Breast epithelium (tissue), 4 donors: ENCODE measurements at regions not wholly inside any gene's neighbourhood (a gene's known extent, or its start where the extent isn't known, plus 50 kb on each side); places are given as distances from the start of the nearest gene placed in this dataset.

Experiments
- DNase-seq, 2 donors: peaks; one replicate each; pipeline ENCODE4 v3.0.0-alpha.2; 2019; ENCODE audit warnings: low spot score in 2 of 2
- H3K27ac ChIP-seq, 2 donors: fragments of 200-600 bp; sonication (generic) in 1 of 2; one replicate each; pipeline ENCODE4 v1.5.1; 2016 to 2019; ENCODE audit warnings: mild to moderate bottlenecking in 1 of 2
- H3K27me3 ChIP-seq, 2 donors: fragments of 200-600 bp; sonication (generic) in 1 of 2; one replicate each; pipeline versions ENCODE4 v1.5.1 to v1.6.0; 2017 to 2019; ENCODE audit warnings: control low read depth in 1 of 2, mild to moderate bottlenecking in 1 of 2
- H3K36me3 ChIP-seq: fragments of 200-600 bp; one replicate; pipeline ENCODE4 v1.5.1; 2019
- H3K4me1 ChIP-seq, 2 donors: fragments of 200-600 bp; sonication (generic); one replicate each; pipeline ENCODE4 v1.5.1; 2016 to 2019; ENCODE audit warnings: control low read depth in 1 of 2
- H3K4me3 ChIP-seq, 3 donors: fragments of 200-600 bp; sonication (generic); 1 replicate in 2 of 3; 2 replicates in 1 of 3; pipeline ENCODE4 v1.5.1; 2016 to 2019; ENCODE audit warnings: mild to moderate bottlenecking in 3 of 3, moderate library complexity in 2 of 3
- H3K9me3 ChIP-seq, 2 donors: fragments of 200-600 bp; sonication (generic) in 1 of 2; one replicate each; pipeline ENCODE4 v1.5.1; 2016 to 2019; ENCODE audit warnings: control low read depth in 1 of 2
- CTCF ChIP-seq, 3 donors: fragments of 450-650 bp; IDR thresholded peaks; one replicate each; pipeline ENCODE4 v1.5.1; 2016 to 2017; ENCODE audit warnings: antibody characterized with exemption in 3 of 3, mild to moderate bottlenecking in 3 of 3, moderate library complexity in 3 of 3
- POLR2A ChIP-seq: fragments of 450-650 bp; IDR thresholded peaks from one replicate; pipeline ENCODE4 v1.6.1; 2016; ENCODE audit warnings: antibody characterized with exemption, mild to moderate bottlenecking, moderate library complexity
- POLR2AphosphoS5 ChIP-seq, 3 donors: sonication (generic); formaldehyde crosslinking; IDR thresholded peaks; one replicate each; pipeline ENCODE4 v1.6.1; 2017; ENCODE audit warnings: antibody characterized with exemption in 3 of 3
- intact Hi-C: fragments of 100-400 bp; cut with DNase I; formaldehyde crosslinking; loops from one replicate; pipeline ENCODE4 v1.15.1; 2023; ENCODE audit warnings: low total_unique reads

DNA sequence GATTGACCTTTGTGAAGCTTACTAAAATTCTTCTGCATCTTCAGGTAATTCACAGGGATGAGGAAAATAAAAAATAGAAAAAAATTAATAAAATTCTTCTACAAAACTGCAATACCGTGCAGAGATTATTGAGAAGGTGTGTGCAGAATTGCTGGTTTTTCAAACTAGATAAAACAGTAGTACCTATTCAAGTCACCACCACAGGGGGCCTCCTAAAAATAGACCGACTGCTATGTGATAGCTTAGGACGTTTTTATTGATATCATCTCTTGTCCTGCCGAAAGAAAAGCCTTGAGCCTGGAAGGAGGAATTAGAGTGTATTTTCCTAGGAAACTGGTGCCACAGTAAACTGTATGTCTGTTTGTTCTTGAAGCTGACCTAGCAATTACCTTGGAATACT, 325.9 kb downstream of the ZFHX3 start:
- Histone ChIP-seq H3K27ac (no peak overlapping the region), H3K27me3 (no peaks in the 10 kb centered on the region), H3K36me3 (no peaks in the 10 kb centered on the region), H3K4me3 (no peak overlapping the region), H3K9me3 (no peaks in the 10 kb centered on the region), H3K4me1 (no peaks in the 10 kb centered on the region)
- TF ChIP-seq POLR2AphosphoS5 (IDR thresholded peaks at IDR 0.05), result no peak
- TF ChIP-seq CTCF (IDR thresholded peaks at IDR 0.05), result no peak
- no peak for TF ChIP-seq POLR2A
- intact Hi-C loops, result no loop called here
- no peak for DNase-seq

- Histone ChIP-seq H3K36me3 (no peaks in the 10 kb centered on the region), H3K27ac (no peak overlapping the region), H3K4me1 (no peaks in the 10 kb centered on the region), H3K9me3 (peaks cover 0 to 18% of the 10 kb centered on the region in 2 donors), H3K4me3 (no peak overlapping the region), H3K27me3 (no peaks in the 10 kb centered on the region)
- intact Hi-C loops, result no loop called here
- no peak for DNase-seq
- no peak for TF ChIP-seq POLR2AphosphoS5 (IDR thresholded peaks at IDR 0.05)
These were observed 332.7 kb downstream of the ZFHX3 start for GRCh38 chr16:72715267-72715666.

DNA sequence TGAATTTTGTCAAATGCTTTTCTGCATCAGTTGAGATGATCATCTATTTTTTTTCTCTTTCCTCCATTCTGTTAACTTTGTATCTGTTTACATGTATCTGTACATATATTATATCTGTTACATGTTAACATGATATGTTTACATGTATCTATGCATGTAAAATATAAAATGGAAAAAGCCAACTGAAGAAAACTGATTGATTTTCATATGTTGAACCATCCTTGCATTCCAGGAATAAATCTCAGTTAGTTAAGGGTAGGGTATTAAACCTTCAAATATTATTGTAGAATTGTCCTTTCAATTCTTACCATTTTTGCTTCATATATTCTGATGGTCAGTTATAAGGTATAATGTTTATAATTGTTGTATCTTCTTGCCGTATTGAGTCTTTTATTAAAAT, 336.1 kb downstream of the ZFHX3 start:
- Histone ChIP-seq H3K4me1 (no peaks in the 10 kb centered on the region), H3K27ac (no peak overlapping the region), H3K4me3 (no peak overlapping the region), H3K9me3 (peaks cover 0 to 28% of the 10 kb centered on the region in 2 donors), H3K36me3 (no peaks in the 10 kb centered on the region), H3K27me3 (no peaks in the 10 kb centered on the region)
- no peak for TF ChIP-seq CTCF (IDR thresholded peaks at IDR 0.05)
- TF ChIP-seq POLR2A, result no peak
- no peak for TF ChIP-seq POLR2AphosphoS5 (IDR thresholded peaks at IDR 0.05)
- intact Hi-C loops, result no loop called here
- DNase-seq, result no peak

DNA sequence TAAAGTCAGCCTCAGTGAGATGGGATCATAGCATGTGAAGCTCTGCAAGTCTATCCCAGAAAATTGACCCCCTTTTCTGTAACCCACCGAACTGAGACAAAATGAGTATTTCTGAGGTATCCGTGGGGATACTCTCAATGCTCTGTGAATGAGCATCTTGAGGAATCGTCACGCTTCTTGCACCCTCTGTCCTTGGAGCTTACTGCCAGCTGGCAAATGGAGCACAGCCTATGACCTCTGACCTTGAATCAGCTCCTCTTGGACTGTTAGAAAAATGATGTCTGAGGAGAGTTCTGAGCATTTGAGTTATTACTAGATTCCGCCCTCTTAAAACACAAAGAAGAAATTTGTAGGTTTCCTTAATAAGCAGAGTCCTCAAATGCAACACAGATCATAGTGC, 342.1 kb downstream of the ZFHX3 start:
- no peak for TF ChIP-seq POLR2AphosphoS5 (IDR thresholded peaks at IDR 0.05)
- no peak for TF ChIP-seq POLR2A
- no peak for TF ChIP-seq CTCF (IDR thresholded peaks at IDR 0.05)
- no peak overlapping the region for H3K27ac ChIP-seq
- no peak overlapping the region for H3K4me3 ChIP-seq
- intact Hi-C loops, result no loop called here
- DNase-seq, result no peak
- peaks cover 0 to 16% of the 10 kb centered on the region in 2 donors for H3K9me3 ChIP-seq
- H3K36me3 ChIP-seq, result no peaks in the 10 kb centered on the region
- no peaks in the 10 kb centered on the region for H3K4me1 ChIP-seq
- H3K27me3 ChIP-seq, result no peaks in the 10 kb centered on the region

DNA sequence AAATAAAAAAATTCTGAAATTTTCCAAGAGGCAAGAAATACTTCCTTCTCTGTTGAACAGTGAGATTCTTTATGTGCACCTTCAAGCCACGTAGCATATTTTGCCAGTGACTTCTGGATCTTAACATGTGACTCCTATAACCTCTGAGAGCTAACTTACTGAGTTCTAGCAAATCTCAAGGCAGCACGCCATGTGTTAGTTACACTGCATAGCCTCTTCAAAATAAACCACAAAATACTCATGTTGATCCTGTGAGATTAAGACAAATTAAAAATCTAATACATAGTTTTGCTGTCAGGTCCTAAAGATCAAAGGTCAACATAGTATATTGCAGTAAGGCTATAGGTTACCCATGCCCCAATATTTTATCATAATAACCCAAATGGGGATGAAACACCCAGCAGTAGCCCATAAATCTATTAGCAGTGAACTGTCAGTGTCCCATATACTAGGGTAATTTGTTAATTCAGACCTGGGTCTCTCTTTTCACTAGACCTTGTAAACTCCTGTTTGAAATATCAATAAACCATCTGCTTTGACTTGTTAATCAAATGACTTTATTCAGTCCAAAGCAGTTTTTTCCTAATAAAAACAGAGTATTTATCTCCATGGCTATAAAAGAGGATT, 343.1 kb downstream of the ZFHX3 start:
- peaks cover 0 to 6% of the 10 kb centered on the region in 2 donors for H3K9me3 ChIP-seq
- intact Hi-C loops, result no loop called here
- TF ChIP-seq POLR2A (no peak), POLR2AphosphoS5 (IDR thresholded peaks at IDR 0.05) (no peak), CTCF (IDR thresholded peaks at IDR 0.05) (no peak)

DNA sequence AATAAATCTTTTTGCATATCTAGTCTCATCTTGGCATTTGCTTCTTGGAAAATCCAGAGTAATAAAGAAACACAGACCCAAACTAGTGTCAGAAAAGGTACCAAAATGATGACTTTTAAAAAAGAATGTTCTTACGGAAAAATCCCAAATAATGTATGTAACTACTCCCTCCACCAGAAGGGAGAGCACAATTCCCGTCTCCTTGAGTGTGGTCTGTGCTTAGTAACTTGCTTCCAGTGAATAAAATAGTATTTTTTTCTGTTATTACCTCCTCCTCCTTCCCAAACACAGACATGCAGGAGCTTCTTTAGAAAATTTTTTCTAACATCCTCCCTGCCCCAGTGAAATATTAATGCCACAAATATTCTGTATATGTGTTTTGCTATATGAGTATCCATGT, 358.1 kb downstream of the ZFHX3 start:
- intact Hi-C loops, result no loop called here
- TF ChIP-seq POLR2AphosphoS5 (IDR thresholded peaks at IDR 0.05) (no peak), POLR2A (no peak), CTCF (IDR thresholded peaks at IDR 0.05) (no peak)
- H3K36me3 ChIP-seq, result no peaks in the 10 kb centered on the region
- no peaks in the 10 kb centered on the region for H3K27me3 ChIP-seq
- no peak for DNase-seq
- no peak overlapping the region for H3K4me3 ChIP-seq
- no peaks in the 10 kb centered on the region for H3K4me1 ChIP-seq
- no peaks in the 10 kb centered on the region for H3K9me3 ChIP-seq
- H3K27ac ChIP-seq, result no peak overlapping the region

More for the DNA sequence above, 343.1 kb downstream of the ZFHX3 start:
- Histone ChIP-seq H3K27ac (no peak overlapping the region), H3K4me1 (no peaks in the 10 kb centered on the region), H3K36me3 (no peaks in the 10 kb centered on the region), H3K4me3 (no peak overlapping the region), H3K27me3 (no peaks in the 10 kb centered on the region)
- no peak for DNase-seq
